Mesendoderm (in vitro differentiated cells): ENCODE measurements at regions not wholly inside any gene's neighbourhood (a gene's known extent, or its start where the extent isn't known, plus 50 kb on each side); places are given as distances from the start of the nearest gene placed in this dataset.
A peak's percentile ranks its signal among the peaks of the same experiment; 100 is the strongest.

Experiments used
- DNase-seq: peaks from one replicate; pipeline ENCODE4 v3.0.0; 2013
- H2AK5ac ChIP-seq: 2 replicates; pipeline ENCODE4 v1.6.1; 2013; ENCODE audit warnings: low read length, inconsistent platforms
- H2BK120ac ChIP-seq: 2 replicates; pipeline ENCODE4 v1.6.1; 2013; ENCODE audit warnings: low read depth, mild to moderate bottlenecking, low read length, moderate library complexity, mixed read lengths
- H2BK15ac ChIP-seq: replicated peaks from 2 replicates; pipeline ENCODE4 v1.6.1; 2013; ENCODE audit warnings: low read depth, mild to moderate bottlenecking, moderate library complexity
- H2BK5ac ChIP-seq: 2 replicates; pipeline ENCODE4 v1.6.1; 2013; ENCODE audit warnings: low read length, inconsistent platforms
- H3K18ac ChIP-seq: 2 replicates; pipeline ENCODE4 v1.6.1; 2013; ENCODE audit warnings: mild to moderate bottlenecking, low read length, mixed read lengths
- H3K23ac ChIP-seq: one replicate; pipeline ENCODE4 v1.6.1; 2013; ENCODE audit warnings: low read length
- H3K27ac ChIP-seq: 2 replicates; pipeline ENCODE4 v1.5.1; 2013; ENCODE audit warnings: low read depth, mild to moderate bottlenecking, inconsistent platforms, low read length, moderate library complexity
- H3K27me3 ChIP-seq: 2 replicates; pipeline ENCODE4 v1.6.1; 2013; ENCODE audit warnings: low read length, control low read depth, mild to moderate bottlenecking, inconsistent platforms; ENCODE audit not compliant: insufficient read depth, poor library complexity
- H3K36me3 ChIP-seq: 2 replicates; pipeline ENCODE4 v1.6.1; 2013; ENCODE audit warnings: low read length, inconsistent platforms; ENCODE audit not compliant: control insufficient read depth, insufficient read depth
- H3K4ac ChIP-seq: one replicate; pipeline ENCODE4 v1.6.1; 2013; ENCODE audit warnings: low read depth, mild to moderate bottlenecking, low read length, moderate library complexity
- H3K4me1 ChIP-seq: 2 replicates; pipeline ENCODE4 v1.6.1; 2013; ENCODE audit warnings: low read depth, low read length, inconsistent platforms; ENCODE audit not compliant: control insufficient read depth
- H3K4me2 ChIP-seq: 2 replicates; pipeline ENCODE4 v1.6.1; 2013; ENCODE audit warnings: low read length
- H3K4me3 ChIP-seq: 2 replicates; pipeline ENCODE4 v1.5.1; 2013; ENCODE audit warnings: mild to moderate bottlenecking, low read length
- H3K56ac ChIP-seq: one replicate; pipeline ENCODE4 v1.6.1; 2013; ENCODE audit warnings: low read length
- H3K79me1 ChIP-seq: 2 replicates; pipeline ENCODE4 v1.6.1; 2013; ENCODE audit warnings: low read length, inconsistent platforms
- H3K79me2 ChIP-seq: 2 replicates; pipeline ENCODE4 v1.6.1; 2013; ENCODE audit warnings: mild to moderate bottlenecking, low read length; ENCODE audit not compliant: control insufficient read depth, insufficient read depth
- H3K9ac ChIP-seq: 2 replicates; pipeline ENCODE4 v1.6.1; 2013; ENCODE audit warnings: low read length, inconsistent platforms
- H4K5ac ChIP-seq: one replicate; pipeline ENCODE4 v1.6.1; 2013; ENCODE audit warnings: low read length
- H4K8ac ChIP-seq: one replicate; pipeline ENCODE4 v1.6.1; 2013; ENCODE audit warnings: low read depth, mild to moderate bottlenecking, control low read depth, low read length, moderate library complexity
- WGBS: extraction: QIAGEN DNeasy Blood & Tissue Kit; methylation state at CpG from one replicate; pipeline ENCODE4 v1.1.7; 2013; ENCODE audit warnings: low lambda C conversion rate, missing lambda C conversion rate; ENCODE audit not compliant: insufficient coverage; ENCODE audit errors: extremely low coverage; 5-methylcytosine and 5-hydroxymethylcytosine counted together

DNA sequence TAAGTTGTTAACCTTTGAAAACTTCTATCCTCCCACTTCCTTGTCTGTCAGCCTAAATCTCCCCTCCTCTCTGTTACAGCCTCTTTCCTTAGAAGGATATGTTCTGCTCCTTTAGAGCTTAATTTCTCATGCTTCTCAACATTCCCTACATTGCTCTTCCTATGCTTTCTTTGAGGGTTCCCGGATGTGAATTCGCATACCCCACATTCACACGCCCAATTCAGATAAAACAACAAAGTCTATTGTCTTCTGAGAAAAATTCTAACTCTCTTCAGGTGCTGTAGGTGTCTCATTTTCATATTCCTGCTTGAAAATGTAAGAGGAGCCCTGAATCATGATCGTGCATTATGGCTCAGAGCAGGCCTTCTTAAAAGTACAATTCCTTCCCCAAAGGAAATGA lies 171.8 kb upstream of the DPH6 start:
- Histone ChIP-seq H3K4me3 (no peak overlapping the region), H2BK120ac (no peak overlapping the region), H3K4ac (no peak overlapping the region), H3K27me3 (no peaks in the 10 kb centered on the region), H3K9ac (no peak overlapping the region), H4K5ac (no peak overlapping the region), H3K23ac (no peak overlapping the region), H3K27ac (no peak overlapping the region), H3K56ac (no peak overlapping the region), H3K4me1 (no peaks in the 10 kb centered on the region), H4K8ac (no peak overlapping the region), H3K79me1 (no peaks in the 10 kb centered on the region), H3K18ac (no peak overlapping the region), H3K4me2 (no peak overlapping the region), H2BK15ac (no peak overlapping the region), H2BK5ac (no peak overlapping the region), H2AK5ac (no peak overlapping the region), H3K36me3 (no peaks in the 10 kb centered on the region), H3K79me2 (no peaks in the 10 kb centered on the region)
- WGBS: no CpG with 5 or more reads among the region's 4 CpGs
- peak; percentile 47 for DNase-seq

DNA sequence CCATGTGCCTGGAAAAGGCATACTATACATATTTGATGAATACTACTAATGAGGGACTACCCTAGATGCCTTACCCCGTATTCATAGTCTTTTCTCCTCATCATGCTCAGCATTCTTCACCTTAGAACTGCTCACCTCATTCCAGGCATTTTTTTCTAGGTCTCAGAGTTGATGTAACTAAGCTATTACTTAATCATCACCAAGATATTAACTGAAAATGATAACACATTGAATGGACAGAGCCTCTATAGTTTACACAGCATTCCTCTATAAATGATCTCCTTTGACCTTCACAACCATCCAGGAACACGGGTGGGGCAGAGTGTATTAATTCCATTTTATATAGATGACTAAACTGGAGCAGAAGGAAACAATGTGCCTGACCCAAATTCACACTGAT lies 174.1 kb upstream of the DPH6 start:
- whole genome bisulfite sequencing: no CpG with 5 or more reads among the region's 2 CpGs
- H3K79me2 ChIP-seq: no peaks in the 10 kb centered on the region
- H3K18ac ChIP-seq: no peak overlapping the region
- no peak overlapping the region for H3K23ac ChIP-seq
- no peak overlapping the region for H3K4me2 ChIP-seq
- no peak overlapping the region for H2AK5ac ChIP-seq
- no peak overlapping the region for H2BK15ac ChIP-seq
- no peak overlapping the region for H3K9ac ChIP-seq
- no peak overlapping the region for H3K27ac ChIP-seq
- no peaks in the 10 kb centered on the region for H3K4me1 ChIP-seq
- H4K8ac ChIP-seq: no peak overlapping the region
- H3K27me3 ChIP-seq: no peaks in the 10 kb centered on the region
- no peak for DNase-seq
- H2BK5ac ChIP-seq: no peak overlapping the region
- no peak overlapping the region for H3K4me3 ChIP-seq
- H3K56ac ChIP-seq: no peak overlapping the region
- no peaks in the 10 kb centered on the region for H3K36me3 ChIP-seq
- H4K5ac ChIP-seq: no peak overlapping the region
- no peak overlapping the region for H3K4ac ChIP-seq
- H2BK120ac ChIP-seq: no peak overlapping the region
- no peaks in the 10 kb centered on the region for H3K79me1 ChIP-seq

DNA sequence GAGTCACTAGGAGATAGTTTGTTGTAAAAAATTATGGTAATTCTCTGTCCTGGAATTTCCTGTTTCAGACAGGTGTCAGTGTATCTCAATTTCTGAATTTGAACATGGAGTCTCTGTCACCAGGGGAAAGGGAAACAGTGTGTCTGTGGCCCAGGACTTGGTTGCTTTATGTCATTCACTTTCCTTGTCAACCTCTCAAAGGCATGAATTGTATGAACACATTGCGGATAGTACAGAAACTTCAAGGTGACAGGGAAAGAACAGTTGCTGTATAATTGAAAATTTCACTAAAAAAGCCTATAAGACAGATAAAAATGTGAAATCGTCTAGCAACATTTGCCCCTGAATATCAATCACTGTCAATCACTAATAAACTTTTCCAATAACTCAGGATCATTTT lies 175.0 kb upstream of the DPH6 start:
- Histone ChIP-seq H3K4ac (no peak overlapping the region), H3K9ac (no peak overlapping the region), H4K8ac (no peak overlapping the region), H3K18ac (no peak overlapping the region), H2AK5ac (no peak overlapping the region), H3K27ac (no peak overlapping the region), H3K36me3 (no peaks in the 10 kb centered on the region), H3K27me3 (no peaks in the 10 kb centered on the region), H3K4me3 (no peak overlapping the region), H3K4me1 (no peaks in the 10 kb centered on the region), H2BK5ac (no peak overlapping the region), H3K56ac (no peak overlapping the region), H3K23ac (no peak overlapping the region), H2BK15ac (no peak overlapping the region), H3K79me1 (no peaks in the 10 kb centered on the region), H4K5ac (no peak overlapping the region), H3K79me2 (no peaks in the 10 kb centered on the region), H2BK120ac (no peak overlapping the region), H3K4me2 (no peak overlapping the region)
- DNase-seq: no peak
- WGBS: no CpG with 5 or more reads among the region's 2 CpGs

DNA sequence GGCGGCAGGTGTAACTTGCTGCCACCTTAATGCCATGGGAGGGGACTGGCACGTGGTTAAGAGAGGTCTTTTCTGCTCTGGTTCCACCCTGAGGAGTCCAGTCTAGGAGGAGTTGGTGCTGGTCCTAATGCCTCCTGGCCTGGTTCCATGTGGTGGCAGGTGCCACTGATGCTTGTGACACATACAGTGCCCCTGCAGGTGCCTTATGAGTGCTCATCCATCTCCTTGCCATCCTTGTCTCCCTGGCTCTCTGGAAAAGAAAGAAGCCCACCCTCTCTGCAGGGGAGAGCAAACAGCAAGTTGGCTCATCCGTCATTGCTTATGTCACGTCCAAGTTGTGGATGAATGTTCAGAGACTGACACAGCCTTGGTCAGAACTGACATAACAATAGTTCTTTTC lies 175.8 kb upstream of the DPH6 start:
- H3K4me3 ChIP-seq: no peak overlapping the region
- no peaks in the 10 kb centered on the region for H3K4me1 ChIP-seq
- H3K27me3 ChIP-seq: no peaks in the 10 kb centered on the region
- no peak overlapping the region for H3K56ac ChIP-seq
- no peak overlapping the region for H2BK5ac ChIP-seq
- DNase-seq: no peak
- H3K4ac ChIP-seq: no peak overlapping the region
- H3K27ac ChIP-seq: no peak overlapping the region
- no peak overlapping the region for H3K18ac ChIP-seq
- no peak overlapping the region for H3K4me2 ChIP-seq
- H4K5ac ChIP-seq: no peak overlapping the region
- no peak overlapping the region for H2BK120ac ChIP-seq
- H3K36me3 ChIP-seq: no peaks in the 10 kb centered on the region
- H3K79me2 ChIP-seq: no peaks in the 10 kb centered on the region
- H3K9ac ChIP-seq: no peak overlapping the region
- no peaks in the 10 kb centered on the region for H3K79me1 ChIP-seq
- H2BK15ac ChIP-seq: no peak overlapping the region
- WGBS: no CpG with 5 or more reads among the region's 4 CpGs
- no peak overlapping the region for H4K8ac ChIP-seq
- no peak overlapping the region for H3K23ac ChIP-seq
- H2AK5ac ChIP-seq: no peak overlapping the region

DNA sequence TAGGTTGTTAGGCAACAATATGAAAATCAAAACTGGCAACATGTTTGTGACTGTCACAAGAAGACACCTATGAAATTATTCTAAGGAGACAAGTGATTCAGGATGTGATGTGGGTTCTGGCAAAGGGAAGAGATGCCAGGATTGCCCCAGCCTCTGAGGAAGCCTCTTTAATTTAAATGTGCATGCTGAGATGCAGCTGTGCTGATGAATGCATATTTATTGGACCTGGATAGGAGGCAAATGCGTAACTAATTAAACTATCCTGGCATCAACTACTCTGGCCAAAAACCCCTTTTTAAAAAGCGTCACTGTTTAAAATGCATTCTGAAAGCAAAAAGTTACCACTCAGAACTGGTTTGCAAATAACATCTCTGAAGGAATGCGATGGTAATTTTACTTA lies 176.5 kb upstream of the DPH6 start:
- WGBS: 100% methylated on average over 1 of the region's 3 CpGs
- Histone ChIP-seq H3K4me1 (no peaks in the 10 kb centered on the region), H2BK120ac (no peak overlapping the region), H3K9ac (no peak overlapping the region), H3K18ac (no peak overlapping the region), H3K23ac (no peak overlapping the region), H3K4me2 (no peak overlapping the region), H2AK5ac (no peak overlapping the region), H4K8ac (no peak overlapping the region), H2BK5ac (no peak overlapping the region), H3K4ac (no peak overlapping the region), H3K36me3 (no peaks in the 10 kb centered on the region), H2BK15ac (no peak overlapping the region), H3K27ac (no peak overlapping the region), H4K5ac (no peak overlapping the region), H3K79me2 (no peaks in the 10 kb centered on the region), H3K56ac (no peak overlapping the region), H3K27me3 (no peaks in the 10 kb centered on the region), H3K79me1 (no peaks in the 10 kb centered on the region), H3K4me3 (no peak overlapping the region)
- DNase-seq: no peak

DNA sequence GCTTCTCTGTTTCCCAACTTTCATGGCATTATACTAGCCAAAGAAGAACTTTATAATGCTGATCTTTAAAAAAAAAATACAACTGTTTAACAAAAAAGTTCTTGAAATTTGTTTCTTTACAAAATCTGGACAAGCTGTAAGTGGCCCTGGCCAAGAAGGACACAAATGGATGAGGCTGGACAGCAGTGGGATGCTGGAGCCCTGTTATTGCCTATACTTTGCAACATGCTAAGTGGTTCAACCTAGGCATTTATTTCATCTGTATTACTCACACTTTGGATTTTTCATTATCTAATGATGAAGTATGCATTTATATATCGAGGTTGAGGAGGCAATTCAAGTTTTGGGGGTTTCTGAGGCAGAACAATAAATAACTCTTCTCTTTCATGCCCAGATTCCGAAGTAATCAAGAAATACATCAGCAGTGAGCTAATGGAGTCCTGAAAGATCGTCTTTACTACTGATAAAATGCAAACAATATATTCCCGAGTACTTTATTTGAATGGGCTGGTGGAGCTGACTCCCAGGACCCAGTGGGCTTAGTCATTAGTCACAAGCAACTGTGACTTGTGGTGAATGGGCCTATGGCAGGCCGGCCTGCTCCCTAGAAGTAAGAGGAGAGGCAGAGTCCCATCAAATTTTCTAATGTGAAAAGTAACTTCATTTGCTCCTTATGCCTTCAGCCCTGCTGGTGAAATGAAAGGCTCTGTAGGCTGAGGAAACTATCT lies 177.3 kb upstream of the DPH6 start:
- Histone ChIP-seq H2BK15ac (no peak overlapping the region), H3K18ac (no peak overlapping the region), H3K23ac (no peak overlapping the region), H3K27me3 (no peaks in the 10 kb centered on the region), H3K36me3 (no peaks in the 10 kb centered on the region), H3K4me2 (no peak overlapping the region), H2BK120ac (no peak overlapping the region), H4K5ac (no peak overlapping the region), H3K9ac (no peak overlapping the region), H4K8ac (no peak overlapping the region), H2BK5ac (no peak overlapping the region), H3K4me1 (no peaks in the 10 kb centered on the region), H3K27ac (no peak overlapping the region), H2AK5ac (no peak overlapping the region), H3K56ac (no peak overlapping the region), H3K4me3 (no peak overlapping the region), H3K4ac (no peak overlapping the region), H3K79me1 (no peaks in the 10 kb centered on the region), H3K79me2 (no peaks in the 10 kb centered on the region)
- DNase-seq: no peak
- WGBS: no CpG with 5 or more reads among the region's 5 CpGs
